ENCODE measurements at regions not wholly inside any gene's neighbourhood (a gene's known extent, or its start where the extent isn't known, plus 50 kb on each side); places are given as distances from the start of the nearest gene placed in this dataset.
"Not testable (repeated sequence)": the region's sequence is repeated elsewhere in the genome, so short reads cannot be mapped to it uniquely, and the experiment has no call there.

- no peak for DNase-seq (ENCODE audit: low spot score)
- in situ Hi-C loops (cut with HindIII; ENCODE audit: low sequenced_read_pairs) = no loop called here
These were observed 243.8 kb downstream of the SOX2 start for GRCh38 chr3:181955566-181955965.

GRCh38 chr3:181956122-181956521 is 244.4 kb downstream of the SOX2 start:
- in situ Hi-C loops (cut with HindIII; ENCODE audit: low sequenced_read_pairs) = no loop called here
- no peak for DNase-seq (ENCODE audit: low spot score)

GRCh38 chr3:181966393-181966792 is 254.7 kb downstream of the SOX2 start:
- no peak for DNase-seq (ENCODE audit: low spot score)
- in situ Hi-C loops (cut with HindIII; ENCODE audit: low sequenced_read_pairs) = no loop called here

- DNase-seq (ENCODE audit: low spot score) = no peak
- in situ Hi-C loops (cut with HindIII; ENCODE audit: low sequenced_read_pairs) = no loop called here
These were observed 258.2 kb downstream of the SOX2 start for GRCh38 chr3:181969925-181970324.

GRCh38 chr3:181971424-181971823 is 259.7 kb downstream of the SOX2 start:
- in situ Hi-C loops (cut with HindIII; ENCODE audit: low sequenced_read_pairs) = no loop called here
- no peak for DNase-seq (ENCODE audit: low spot score)

GRCh38 chr3:181974198-181974597 is 262.5 kb downstream of the SOX2 start:
- in situ Hi-C loops (cut with HindIII; ENCODE audit: low sequenced_read_pairs) = no loop called here
- DNase-seq (ENCODE audit: low spot score) = no peak

GRCh38 chr3:181976526-181976925 is 264.8 kb downstream of the SOX2 start:
- DNase-seq (ENCODE audit: low spot score) = no peak
- in situ Hi-C loops (cut with HindIII; ENCODE audit: low sequenced_read_pairs) = no loop called here

GRCh38 chr3:181985386-181985785 is 273.7 kb downstream of the SOX2 start:
- in situ Hi-C loops (cut with HindIII; ENCODE audit: low sequenced_read_pairs) = no loop called here
- DNase-seq (ENCODE audit: low spot score) = no peak

- no peak for DNase-seq (ENCODE audit: low spot score)
- in situ Hi-C loops (cut with HindIII; ENCODE audit: low sequenced_read_pairs) = no loop called here
These were observed 276.0 kb downstream of the SOX2 start for GRCh38 chr3:181987736-181988135.

GRCh38 chr3:181998828-181999227 is 287.1 kb downstream of the SOX2 start:
- no peak for DNase-seq (ENCODE audit: low spot score)
- in situ Hi-C loops (cut with HindIII; ENCODE audit: low sequenced_read_pairs) = no loop called here

- DNase-seq (ENCODE audit: low spot score) = no peak
- in situ Hi-C loops (cut with HindIII; ENCODE audit: low sequenced_read_pairs) = no loop called here
These were observed 287.6 kb downstream of the SOX2 start for GRCh38 chr3:181999314-181999713.

GRCh38 chr3:182000447-182000846 is 288.7 kb downstream of the SOX2 start:
- in situ Hi-C loops (cut with HindIII; ENCODE audit: low sequenced_read_pairs) = no loop called here
- DNase-seq (ENCODE audit: low spot score) = no peak

GRCh38 chr3:182005219-182005618 is 293.5 kb downstream of the SOX2 start:
- in situ Hi-C loops (cut with HindIII; ENCODE audit: low sequenced_read_pairs) = no loop called here

GRCh38 chr3:182005701-182006100 is 294.0 kb downstream of the SOX2 start:
- in situ Hi-C loops (cut with HindIII; ENCODE audit: low sequenced_read_pairs) = no loop called here
- DNase-seq (ENCODE audit: low spot score) = no peak

More at GRCh38 chr3:182005219-182005618, 293.5 kb downstream of the SOX2 start:
- DNase-seq (ENCODE audit: low spot score) = no peak

GRCh38 chr3:182006431-182006830 is 294.7 kb downstream of the SOX2 start:
- no peak for DNase-seq (ENCODE audit: low spot score)
- in situ Hi-C loops (cut with HindIII; ENCODE audit: low sequenced_read_pairs) = no loop called here

GRCh38 chr3:182007441-182007840 is 295.7 kb downstream of the SOX2 start:
- in situ Hi-C loops (cut with HindIII; ENCODE audit: low sequenced_read_pairs) = no loop called here

GRCh38 chr3:182018361-182018760 is 306.6 kb downstream of the SOX2 start:
- DNase-seq (ENCODE audit: low spot score) = no peak
- in situ Hi-C loops (cut with HindIII; ENCODE audit: low sequenced_read_pairs) = no loop called here

More at GRCh38 chr3:182007441-182007840, 295.7 kb downstream of the SOX2 start:
- no peak for DNase-seq (ENCODE audit: low spot score)

GRCh38 chr3:182019926-182020325 is 308.2 kb downstream of the SOX2 start:
- no peak for DNase-seq (ENCODE audit: low spot score)
- in situ Hi-C loops (cut with HindIII; ENCODE audit: low sequenced_read_pairs) = no loop called here

- in situ Hi-C loops (cut with HindIII; ENCODE audit: low sequenced_read_pairs) = no loop called here
- no peak for DNase-seq (ENCODE audit: low spot score)
These were observed 312.1 kb downstream of the SOX2 start for GRCh38 chr3:182023843-182024242.

- no peak for DNase-seq (ENCODE audit: low spot score)
- in situ Hi-C loops (cut with HindIII; ENCODE audit: low sequenced_read_pairs) = no loop called here
These were observed 315.6 kb downstream of the SOX2 start for GRCh38 chr3:182027366-182027765.

GRCh38 chr3:182028081-182028480 is 316.4 kb downstream of the SOX2 start:
- in situ Hi-C loops (cut with HindIII; ENCODE audit: low sequenced_read_pairs) = no loop called here
- DNase-seq (ENCODE audit: low spot score) = no peak

GRCh38 chr3:182034231-182034630 is 322.5 kb downstream of the SOX2 start:
- DNase-seq (ENCODE audit: low spot score); in situ Hi-C loops (cut with HindIII; ENCODE audit: low sequenced_read_pairs): not testable (repeated sequence)
